Body of pancreas (tissue), 1 donor: ENCODE measurements at regions not wholly inside any gene's neighbourhood (a gene's known extent, or its start where the extent isn't known, plus 50 kb on each side); places are given as distances from the start of the nearest gene placed in this dataset. TPM values are rescaled to one million over a fixed set of nuclear protein-coding genes. Genes with fewer than 3 reads are reported as not detected.

ENCODE experiments used
- small RNA-seq: library from RNA; depleted of rRNA; stranded (forward); fragments of <200 nt; gene quantifications from one replicate; pipeline ENCODE3, GENCODE V24; 2016

Small RNA genes in the stretch of these regions (small RNA-seq; reads per million reads assigned to genes)
- not detected for gene MTCO3P27
- not detected for gene MTND4LP31
